Urothelium cell line (cell line): ENCODE measurements at regions not wholly inside any gene's neighbourhood (a gene's known extent, or its start where the extent isn't known, plus 50 kb on each side); places are given as distances from the start of the nearest gene placed in this dataset.
"Not testable (repeated sequence)": the region's sequence is repeated elsewhere in the genome, so short reads cannot be mapped to it uniquely, and the experiment has no call there.

Experiments used
- DNase-seq: peaks from one replicate; pipeline ENCODE4 v3.0.0; 2011; ENCODE audit warnings: low spot score, mixed read lengths
- FAIRE-seq: peaks from 2 replicates; lab custom pipeline; 2011; peaks lifted over from hg19 to GRCh38; lab: Jason Lieb, UNC

DNA sequence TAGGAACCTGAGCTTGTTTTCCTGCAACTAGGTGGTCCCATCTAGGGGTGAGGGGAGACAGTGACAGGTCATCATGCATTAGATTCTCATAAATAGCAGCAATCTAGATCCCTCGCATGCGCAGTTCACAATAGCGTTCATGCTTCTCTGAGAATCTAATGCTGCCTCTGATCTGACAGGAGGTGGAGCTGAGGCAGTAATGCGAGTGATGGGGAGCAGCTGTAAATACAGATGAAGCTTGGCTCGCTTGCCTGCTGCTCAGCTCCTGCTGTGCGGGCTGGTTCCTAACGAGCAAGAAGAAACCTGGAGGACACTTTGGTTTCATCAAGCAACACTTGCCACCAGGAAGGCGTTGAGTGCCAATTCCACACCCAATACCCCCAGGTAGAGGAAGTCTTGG lies 95.1 kb upstream of the OLIG2 start:
- no peak for DNase-seq

DNA sequence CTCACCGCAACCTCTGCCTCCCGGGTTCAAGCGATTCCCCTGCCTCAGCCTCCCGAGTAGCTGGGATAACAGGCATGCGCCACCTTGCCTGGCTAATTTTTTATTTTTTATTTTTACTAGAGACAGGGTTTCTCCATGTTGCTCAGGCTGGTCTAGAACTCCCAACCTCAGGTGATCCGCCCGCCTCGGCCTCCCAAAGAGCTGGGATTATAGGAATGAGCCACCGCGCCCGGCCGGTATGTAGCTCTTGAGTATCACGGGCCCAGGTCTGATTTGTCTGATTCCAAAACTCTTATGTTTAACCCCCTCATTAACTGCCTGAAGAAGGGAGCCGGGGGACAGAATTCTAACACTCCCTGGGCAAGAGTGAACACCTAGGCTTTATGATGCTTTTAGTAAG lies 91.7 kb upstream of the OLIG2 start:
- not testable (repeated sequence) for FAIRE-seq, DNase-seq

More for the DNA sequence above, 95.1 kb upstream of the OLIG2 start:
- FAIRE-seq, result no peak

DNA sequence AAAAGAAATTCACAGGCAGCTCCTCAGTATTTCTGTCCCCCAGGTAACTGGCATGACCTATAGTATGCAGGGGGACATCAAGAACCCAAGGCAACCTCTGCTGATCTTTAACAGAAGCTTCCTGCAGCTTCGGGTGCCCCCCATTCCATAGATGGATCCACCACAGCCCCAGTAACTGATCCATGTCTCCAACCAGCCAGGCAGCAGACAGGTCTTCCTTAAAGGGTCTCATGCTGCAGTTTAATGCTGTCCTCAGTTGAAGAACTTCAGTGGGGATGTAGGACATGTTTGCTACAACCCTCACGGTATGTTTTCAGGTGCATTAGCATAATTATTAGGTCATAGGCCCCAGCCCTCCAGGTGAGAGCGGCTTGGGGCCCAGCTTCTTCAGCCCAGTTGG lies 90.9 kb upstream of the OLIG2 start:
- FAIRE-seq (no peak), DNase-seq (no peak)

DNA sequence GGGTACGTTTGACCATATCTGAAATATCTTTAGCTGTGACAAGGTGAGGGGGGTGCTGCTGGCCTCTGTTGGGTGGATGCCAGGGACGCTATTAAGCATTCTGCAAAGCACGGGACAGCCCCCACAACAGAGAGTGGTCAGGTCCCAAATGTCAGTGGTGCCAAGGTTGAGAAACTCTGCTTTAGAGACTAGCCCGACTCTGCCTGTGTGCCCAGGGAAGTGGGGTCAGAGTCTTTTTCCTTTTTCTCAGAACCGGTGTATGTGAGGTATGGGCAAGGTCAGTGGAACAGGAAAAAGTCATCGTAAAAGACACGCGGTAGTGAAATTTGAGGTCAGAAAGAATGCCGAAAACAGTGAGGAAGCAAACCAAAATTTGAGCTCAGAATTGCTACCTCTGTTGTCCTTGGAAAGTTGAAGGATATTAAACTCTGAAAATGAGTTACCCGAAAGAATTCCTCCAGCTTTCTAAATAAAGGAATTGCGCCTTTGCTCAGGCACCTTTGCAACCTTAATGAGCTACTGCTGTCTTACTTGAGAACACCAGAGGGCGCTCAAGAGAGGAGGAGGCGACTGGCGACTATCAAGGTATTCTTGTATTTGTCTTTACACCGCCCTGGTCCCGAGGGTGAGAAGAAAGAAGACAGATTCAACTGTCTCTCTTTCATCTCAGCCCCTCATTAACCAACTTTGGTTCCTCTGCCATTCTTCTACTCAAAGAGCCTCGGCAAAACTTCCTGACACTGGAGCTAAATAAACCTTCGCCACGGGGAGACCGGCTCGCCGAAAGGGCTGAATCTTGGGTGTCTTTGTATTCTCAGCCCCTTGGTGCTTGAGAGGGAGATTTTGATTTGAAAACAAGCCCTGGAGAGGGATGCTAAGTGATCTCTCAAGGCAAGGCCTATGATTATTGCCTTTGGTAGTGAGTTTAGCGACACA lies 85.4 kb upstream of the OLIG2 start:
- no peak for FAIRE-seq
- DNase-seq, result peak; percentile 65

DNA sequence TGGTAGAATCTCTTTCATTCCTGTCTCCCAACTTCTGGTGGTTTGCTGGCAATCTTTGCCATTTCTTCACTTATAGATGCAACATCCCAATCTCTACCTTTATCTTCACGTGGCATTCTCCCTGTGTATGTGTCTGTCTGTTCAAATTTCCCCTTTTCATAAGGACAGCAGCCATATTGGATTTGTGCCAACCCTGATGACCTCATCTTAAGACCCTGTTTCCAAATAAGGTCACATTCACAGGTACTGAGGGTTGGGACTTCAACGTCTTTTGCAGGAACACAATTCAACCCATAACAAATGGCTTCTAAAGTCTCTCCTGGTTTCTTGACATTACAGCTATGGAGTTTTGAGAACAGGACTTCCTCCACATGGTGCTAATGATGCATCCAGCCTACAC lies 84.5 kb upstream of the OLIG2 start:
- FAIRE-seq, result no peak
- no peak for DNase-seq

DNA sequence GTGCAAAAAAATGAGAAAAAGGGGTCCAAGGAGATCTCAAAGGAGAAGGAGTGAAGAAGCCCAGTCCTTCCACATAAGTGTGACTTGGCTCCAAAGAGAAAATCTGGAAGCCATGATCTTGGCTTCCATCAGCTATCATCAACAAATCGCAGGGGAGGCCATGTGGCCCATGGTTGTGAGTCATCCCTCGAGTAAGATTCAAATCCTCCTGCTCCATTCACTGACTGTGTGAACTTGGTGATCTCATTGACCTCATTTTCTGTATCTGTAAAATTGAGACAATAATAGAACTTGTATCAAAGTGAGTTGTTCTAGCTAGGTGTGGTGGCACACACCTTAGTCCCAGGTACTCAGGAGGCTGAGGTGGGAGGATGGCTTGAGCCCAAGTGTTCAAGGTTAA lies 79.1 kb upstream of the OLIG2 start:
- no peak for FAIRE-seq
- DNase-seq, result no peak

DNA sequence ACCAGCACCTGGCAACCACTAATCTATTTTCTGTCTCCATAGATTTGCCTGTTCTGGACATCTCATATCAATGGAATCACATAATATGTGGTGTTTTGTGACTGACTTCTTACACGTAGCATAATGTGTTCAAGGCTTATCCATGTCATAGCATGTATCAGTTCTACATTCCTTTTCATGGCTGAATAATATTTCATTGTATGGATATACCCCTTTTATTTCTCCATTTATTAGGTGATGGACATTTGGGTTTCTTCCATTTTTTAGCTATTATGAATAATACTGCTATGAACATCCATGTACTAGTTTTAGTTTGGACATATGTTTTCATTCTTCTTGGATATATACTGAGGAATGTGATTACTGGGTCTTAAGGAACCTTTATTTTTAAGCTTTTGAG lies 78.0 kb upstream of the OLIG2 start:
- DNase-seq (no peak), FAIRE-seq (no peak)

DNA sequence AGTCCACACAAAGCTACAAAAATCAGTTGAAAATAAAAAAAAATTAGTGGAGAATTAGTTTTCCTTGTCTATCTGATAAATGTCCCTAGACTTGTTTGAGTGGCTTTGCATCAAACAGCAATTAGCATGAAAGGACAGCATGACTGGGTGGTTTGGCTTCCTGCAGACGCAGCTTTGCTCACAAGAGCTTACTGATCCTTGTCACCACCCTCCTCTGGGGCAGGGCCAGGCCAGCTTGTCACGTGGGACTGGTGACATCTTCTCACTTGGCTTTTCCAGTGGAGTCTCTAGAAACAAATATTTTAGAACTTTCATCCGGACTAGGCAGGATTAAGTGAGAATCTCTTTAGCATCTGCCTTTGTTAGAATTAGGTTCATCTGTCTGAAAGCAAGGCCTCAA lies 76.0 kb upstream of the OLIG2 start:
- DNase-seq (no peak), FAIRE-seq (no peak)

DNA sequence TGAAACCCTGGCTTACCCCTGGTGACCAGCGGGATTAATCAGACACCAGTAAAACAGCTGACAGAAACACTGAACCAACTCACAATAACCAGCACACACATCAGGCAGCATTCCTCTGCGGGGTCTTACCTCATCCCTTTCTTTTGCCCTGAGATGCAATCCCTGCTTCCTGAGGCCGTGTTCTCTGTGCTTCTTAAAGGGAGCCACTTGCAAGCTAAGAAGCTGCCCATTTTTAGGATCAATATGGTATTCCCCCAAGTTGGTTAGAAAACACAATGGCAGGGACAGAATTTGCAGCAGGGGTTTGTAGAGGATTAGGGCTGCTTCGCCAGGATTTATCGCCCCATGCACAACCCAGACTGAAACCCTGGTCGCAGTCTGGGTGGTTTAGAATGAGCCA lies 74.7 kb upstream of the OLIG2 start:
- no peak for FAIRE-seq
- no peak for DNase-seq

DNA sequence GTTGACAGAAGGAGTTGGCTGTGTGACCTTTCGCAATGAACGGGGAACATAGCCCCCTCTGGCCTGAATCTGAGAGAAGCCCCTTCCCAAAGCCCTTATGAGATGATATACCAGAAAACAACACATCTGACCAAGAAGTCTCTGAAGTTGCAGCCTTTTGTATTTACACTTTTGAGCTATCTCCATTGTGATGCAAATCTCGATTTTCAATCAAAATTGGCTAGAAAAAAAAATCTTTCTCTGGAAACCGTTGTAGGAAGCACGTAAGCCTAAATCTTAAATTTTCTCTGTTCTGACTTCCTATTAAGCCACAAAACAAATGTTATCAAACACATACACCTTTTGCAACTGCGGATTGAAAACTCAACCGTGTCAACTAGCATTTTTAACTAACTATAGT lies 71.4 kb upstream of the OLIG2 start:
- no peak for DNase-seq
- no peak for FAIRE-seq

DNA sequence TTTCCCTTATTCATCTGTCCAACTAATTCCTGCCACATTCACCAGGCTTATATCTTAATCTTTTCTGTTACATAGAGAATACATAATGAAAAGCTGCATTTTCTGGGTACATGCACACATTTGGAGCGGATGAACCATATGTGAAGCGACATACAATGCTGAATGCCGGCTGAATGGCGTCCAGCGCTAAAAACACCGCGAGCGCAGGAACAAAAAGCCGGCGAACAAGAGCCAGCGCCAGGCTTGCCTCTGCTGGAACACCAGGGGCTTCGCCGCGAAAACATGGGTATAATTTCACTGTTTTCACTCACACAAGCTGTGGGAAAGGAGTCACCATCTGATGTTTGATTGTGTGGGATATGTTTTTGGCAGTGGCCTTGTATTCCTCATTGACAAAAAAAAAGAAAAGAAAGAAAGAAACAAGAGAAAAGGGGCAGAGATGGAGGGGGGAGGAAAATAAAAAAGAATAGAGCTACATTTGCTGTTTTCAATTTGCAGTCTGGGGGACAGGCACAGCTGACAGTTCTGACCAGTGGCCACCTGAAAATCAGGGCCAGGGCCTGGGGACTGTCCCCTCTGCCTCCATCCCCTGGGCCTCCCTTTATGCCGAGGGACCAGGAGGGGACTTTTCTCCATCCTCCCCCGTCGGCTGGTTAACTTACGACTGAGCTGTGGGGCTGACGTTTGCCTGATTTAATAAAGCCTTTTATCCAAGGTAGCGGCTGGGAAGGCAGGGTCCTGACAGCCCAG lies 70.2 kb upstream of the OLIG2 start:
- DNase-seq (no peak), FAIRE-seq (no peak)

DNA sequence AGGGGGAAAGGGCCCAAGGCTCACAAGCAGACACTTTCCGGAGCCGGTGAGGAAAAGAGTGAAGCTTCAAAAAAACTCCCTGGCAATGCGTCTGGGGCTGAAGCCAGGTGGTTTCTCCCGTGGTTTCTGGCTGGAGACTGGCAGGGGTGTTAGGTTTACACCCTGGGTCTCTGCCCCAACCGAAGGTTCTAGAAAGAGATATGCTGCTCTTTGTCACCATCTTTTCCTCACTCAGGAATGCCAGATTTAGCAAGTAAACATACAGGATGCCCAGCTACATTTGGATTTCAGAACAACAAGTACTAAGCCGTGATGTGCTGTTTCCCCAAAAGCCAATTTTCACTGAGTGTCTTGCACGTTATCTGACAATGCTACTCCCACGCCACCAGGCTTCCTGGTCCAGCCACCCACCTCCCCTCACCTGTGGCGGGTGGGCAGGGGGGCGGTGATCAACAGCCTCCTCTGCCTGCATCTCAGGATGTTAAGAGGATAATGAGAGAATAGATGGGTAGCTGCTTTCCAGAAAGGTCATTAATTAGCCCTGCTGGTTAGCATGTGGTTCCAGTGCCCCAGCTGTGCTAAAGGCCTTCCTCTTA lies 69.6 kb upstream of the OLIG2 start:
- no peak for DNase-seq
- no peak for FAIRE-seq

DNA sequence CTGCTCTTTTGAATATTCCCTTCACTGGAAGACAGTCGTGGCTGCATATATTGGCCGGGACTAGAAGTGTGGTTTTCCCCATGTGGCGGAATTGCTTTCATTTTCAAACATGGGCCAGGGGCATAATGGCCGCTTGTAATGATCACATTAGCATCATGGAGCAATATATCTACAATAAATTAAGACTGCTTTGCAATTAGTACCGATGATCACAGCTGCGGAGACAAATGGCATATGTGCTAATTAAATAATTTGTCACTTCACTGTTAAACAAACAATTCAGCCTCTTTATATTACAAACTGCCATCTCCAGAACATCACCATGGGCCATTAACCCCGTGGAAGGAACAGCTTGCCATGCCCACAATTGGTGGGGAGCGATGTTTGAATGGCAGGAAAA lies 68.2 kb upstream of the OLIG2 start:
- no peak for DNase-seq
- no peak for FAIRE-seq

DNA sequence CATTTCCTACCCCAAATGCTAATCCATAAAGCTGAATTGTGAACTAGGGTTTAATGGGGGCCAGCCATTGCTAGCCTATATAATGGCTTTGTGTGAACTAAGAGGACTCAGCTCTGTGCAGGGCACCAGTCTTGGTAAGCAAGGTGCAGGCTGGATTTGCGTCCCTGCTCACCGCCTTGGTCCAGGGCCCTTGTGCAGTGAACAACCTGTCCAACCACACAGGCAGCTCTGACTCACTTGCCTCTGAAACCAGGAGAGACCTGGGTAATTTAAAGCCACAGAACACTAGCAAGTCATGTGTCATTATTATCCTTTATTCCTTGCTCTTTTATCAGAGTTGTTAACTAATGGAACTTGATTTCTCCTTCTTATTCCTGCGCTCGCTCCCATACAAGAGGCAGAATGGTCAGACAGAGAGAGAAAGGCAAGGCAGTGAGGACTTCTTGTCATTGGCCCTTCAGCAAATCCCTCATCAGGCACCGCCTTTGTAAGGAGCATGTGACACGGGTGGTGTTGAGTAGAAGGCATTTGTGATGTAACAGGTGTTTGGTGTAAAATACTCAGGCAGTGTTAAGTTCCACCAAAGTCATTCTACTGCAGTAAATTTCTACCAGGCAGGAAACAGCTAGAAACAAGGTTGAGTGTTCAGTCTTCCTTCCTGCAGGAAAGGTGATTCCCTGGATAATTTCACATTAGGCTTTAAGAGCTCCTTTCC lies 67.3 kb upstream of the OLIG2 start:
- FAIRE-seq (no peak), DNase-seq (no peak)

DNA sequence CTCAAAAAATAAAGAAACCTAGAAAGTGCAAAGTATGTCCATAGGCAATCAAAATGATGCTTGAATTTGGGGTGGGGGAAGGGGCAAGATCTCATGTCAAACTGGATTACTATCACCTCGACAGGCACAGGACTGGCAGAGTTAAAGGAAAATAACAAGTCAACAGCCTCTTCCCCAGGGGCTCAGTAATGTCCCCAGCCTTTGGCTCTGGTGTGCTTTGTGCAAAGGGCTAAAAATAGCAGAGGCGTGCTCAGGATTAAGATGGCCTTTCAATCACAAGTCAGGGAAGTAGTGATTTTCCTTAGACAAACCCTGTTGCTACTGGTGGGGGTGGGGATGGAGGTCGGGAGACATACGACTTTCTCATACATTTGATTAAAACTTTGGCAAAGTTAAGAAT lies 63.5 kb upstream of the OLIG2 start:
- FAIRE-seq (no peak), DNase-seq (no peak)

DNA sequence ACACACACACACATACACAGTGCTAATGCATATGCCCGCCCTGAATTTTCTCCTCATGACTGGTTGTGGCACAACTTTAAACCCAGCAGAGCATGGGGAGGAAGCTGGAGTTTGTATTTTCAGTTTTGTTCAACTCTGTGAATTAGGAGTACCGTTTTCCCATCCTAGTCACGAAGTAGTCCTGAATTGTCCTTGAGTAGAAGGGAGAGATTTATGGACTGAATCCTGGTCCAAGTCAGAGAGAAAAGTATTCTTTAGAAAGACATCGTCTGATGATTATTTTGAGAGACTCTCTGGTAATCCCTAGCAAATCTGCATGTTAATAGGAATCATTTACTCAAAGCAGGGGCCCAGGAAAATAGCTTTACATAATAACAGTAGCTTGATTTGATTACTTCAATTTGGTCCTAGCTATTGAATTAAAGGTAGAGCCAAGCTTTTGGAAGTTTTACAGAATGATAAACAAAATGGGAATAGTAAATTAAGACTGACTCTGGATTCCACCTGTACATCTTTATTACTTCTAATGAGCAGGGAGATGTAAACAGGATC lies 60.5 kb upstream of the OLIG2 start:
- DNase-seq, result no peak
- no peak for FAIRE-seq

DNA sequence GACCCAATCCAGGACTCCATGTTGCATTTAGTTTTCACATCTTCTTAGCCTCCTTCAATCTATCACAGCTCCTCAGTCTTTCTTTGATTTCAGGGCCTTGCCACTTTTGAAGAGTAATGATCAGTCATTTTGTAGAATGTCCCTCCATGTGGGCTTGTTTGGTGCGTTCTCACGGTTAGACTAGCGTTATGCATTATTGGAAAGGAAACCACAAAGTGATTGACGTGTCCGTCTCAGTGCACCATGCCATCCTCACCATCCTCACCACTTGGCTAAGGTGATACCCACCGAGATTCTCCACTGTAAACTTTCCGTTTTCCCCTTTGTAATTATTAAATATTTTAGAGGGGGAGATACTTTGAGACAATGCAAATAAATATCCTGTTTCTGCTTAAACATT lies 59.6 kb upstream of the OLIG2 start:
- FAIRE-seq (no peak), DNase-seq (no peak)

DNA sequence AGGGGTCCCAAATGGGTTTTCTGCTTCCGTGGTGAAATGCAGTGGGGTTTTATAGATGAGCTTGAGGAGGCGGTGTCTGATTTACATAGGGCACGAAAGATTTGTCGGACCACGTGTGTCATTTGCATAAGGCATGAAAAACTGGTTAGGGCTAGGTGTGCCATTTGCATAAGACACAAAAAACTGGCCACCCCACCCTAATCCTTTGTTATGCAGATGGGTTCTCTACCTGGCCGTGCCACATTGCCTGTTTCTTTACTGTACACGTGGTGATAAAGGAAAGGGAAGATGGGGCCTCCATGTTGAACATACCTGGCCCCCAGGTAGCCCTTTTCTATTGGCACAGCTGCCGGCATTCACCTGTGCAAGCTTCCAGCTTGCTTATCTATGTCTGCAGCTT lies 57.6 kb upstream of the OLIG2 start:
- not testable (repeated sequence) for FAIRE-seq, DNase-seq

DNA sequence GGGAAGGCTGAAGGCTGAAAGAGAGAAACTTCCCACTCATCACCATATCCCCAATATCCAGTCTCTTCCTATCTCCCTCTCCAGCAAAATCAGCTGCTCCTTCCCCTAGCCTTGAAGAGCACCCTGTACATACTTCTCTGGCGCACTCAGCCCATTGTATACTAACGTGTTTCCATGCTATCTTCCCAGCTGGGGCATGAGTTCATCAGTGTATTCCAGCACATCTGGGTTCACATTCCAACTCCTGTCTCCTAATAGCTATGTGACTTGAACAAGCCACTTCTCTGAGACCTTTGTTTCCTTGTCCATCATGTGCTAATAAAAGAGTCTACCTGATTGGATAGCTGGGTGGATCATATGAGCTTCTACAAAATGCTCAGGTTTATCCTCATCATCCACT lies 51.1 kb upstream of the OLIG2 start:
- DNase-seq (no peak), FAIRE-seq (no peak)

DNA sequence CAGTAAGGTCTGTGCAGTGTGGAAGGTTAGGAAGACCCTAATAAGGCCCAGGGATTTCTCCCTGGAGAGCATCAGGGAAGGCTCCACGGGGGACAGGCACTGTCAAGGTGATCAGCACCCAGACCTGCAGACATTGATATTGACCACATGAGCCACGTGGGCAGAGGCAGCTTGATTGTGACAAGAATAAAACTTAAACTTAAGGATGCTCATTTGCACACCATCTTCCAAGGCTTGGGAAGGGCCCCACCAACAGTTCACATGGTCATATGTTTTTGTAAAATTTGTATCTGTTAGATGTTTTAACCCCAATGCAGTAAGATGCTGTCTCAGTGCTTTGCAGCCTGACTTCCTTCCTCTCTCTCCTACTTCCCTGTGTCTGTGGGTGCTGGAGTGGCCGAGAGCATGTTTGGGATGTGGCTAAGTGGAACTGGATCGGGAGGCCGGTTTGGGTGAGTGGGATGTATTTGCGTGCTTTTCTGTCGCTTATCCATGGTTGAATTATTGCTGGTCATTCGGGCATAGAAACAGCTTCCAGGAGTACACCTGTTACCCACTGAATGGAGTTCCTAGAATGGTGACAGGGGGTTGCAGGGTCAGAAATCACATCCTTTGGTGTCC lies 49.8 kb upstream of the OLIG2 start:
- DNase-seq, result no peak
- FAIRE-seq, result peak; percentile 59
